Colonic mucosa (tissue), 4 donors: ENCODE measurements at regions not wholly inside any gene's neighbourhood (a gene's known extent, or its start where the extent isn't known, plus 50 kb on each side); places are given as distances from the start of the nearest gene placed in this dataset.

Experiments used
- DNase-seq: peaks from one replicate; pipeline ENCODE4 v3.0.0-alpha.2; 2020
- H3K27ac ChIP-seq: fragments of 200-600 bp; one replicate; pipeline ENCODE4 v1.8.0; 2021
- H3K27me3 ChIP-seq: fragments of 200-600 bp; one replicate; pipeline ENCODE4 v1.8.0; 2021
- H3K36me3 ChIP-seq: fragments of 200-600 bp; one replicate; pipeline ENCODE4 v1.8.0; 2021
- H3K4me1 ChIP-seq: fragments of 200-600 bp; one replicate; pipeline ENCODE4 v1.8.0; 2021; ENCODE audit warnings: mild to moderate bottlenecking
- H3K4me3 ChIP-seq: fragments of 200-600 bp; one replicate; pipeline ENCODE4 v1.8.0; 2021
- H3K9ac ChIP-seq, 2 donors: one replicate each; pipeline ENCODE4 v1.7.0; 2013; ENCODE audit warnings: control low read depth in 2 of 2, low read depth in 2 of 2, low read length in 2 of 2
- H3K9me3 ChIP-seq: fragments of 200-600 bp; one replicate; pipeline ENCODE4 v1.8.0; 2021
- CTCF ChIP-seq: fragments of 200-600 bp; IDR thresholded peaks from one replicate; pipeline ENCODE4 v1.8.0; 2022; ENCODE audit warnings: antibody characterized with exemption, mild to moderate bottlenecking
- intact Hi-C: fragments of 100-400 bp; cut with DNase I; formaldehyde crosslinking; loops from one replicate; pipeline ENCODE4 v1.14.1; 2022
- donor health status: healthy.
- donor health status: DM: no; HTN: no; CAD: no.
- donor health status: DM: no; HTN: no; CAD: no.

- Histone ChIP-seq H3K4me3 (no peak overlapping the region), H3K36me3 (no peaks in the 10 kb centered on the region), H3K9me3 (no peaks in the 10 kb centered on the region), H3K9ac (no peak overlapping the region), H3K27ac (no peak overlapping the region), H3K4me1 (no peaks in the 10 kb centered on the region), H3K27me3 (no peaks in the 10 kb centered on the region)
- intact Hi-C loops, result no loop called here
- no peak for TF ChIP-seq CTCF
- no peak for DNase-seq
These were observed 84.6 kb upstream of the TNIP3 start for GRCh38 chr4:121248747-121249146.

GRCh38 chr4:121246698-121247097 lies 82.6 kb upstream of the TNIP3 start:
- H3K27me3 ChIP-seq, result no peaks in the 10 kb centered on the region
- no peak overlapping the region for H3K9ac ChIP-seq
- intact Hi-C loops, result no loop called here
- no peaks in the 10 kb centered on the region for H3K4me1 ChIP-seq
- no peaks in the 10 kb centered on the region for H3K36me3 ChIP-seq
- no peak for TF ChIP-seq CTCF
- H3K4me3 ChIP-seq, result no peak overlapping the region
- no peaks in the 10 kb centered on the region for H3K9me3 ChIP-seq
- DNase-seq, result no peak
- H3K27ac ChIP-seq, result no peak overlapping the region

- H3K27ac ChIP-seq, result no peak overlapping the region
- no peak for TF ChIP-seq CTCF
- H3K4me3 ChIP-seq, result no peak overlapping the region
- intact Hi-C loops, result no loop called here
- H3K9me3 ChIP-seq, result no peaks in the 10 kb centered on the region
- H3K9ac ChIP-seq, result no peak overlapping the region
- H3K4me1 ChIP-seq, result no peaks in the 10 kb centered on the region
- no peaks in the 10 kb centered on the region for H3K27me3 ChIP-seq
- no peaks in the 10 kb centered on the region for H3K36me3 ChIP-seq
- no peak for DNase-seq
These were observed 79.4 kb upstream of the TNIP3 start for GRCh38 chr4:121243485-121243884.

GRCh38 chr4:121242188-121242750 lies 78.1 kb upstream of the TNIP3 start:
- Histone ChIP-seq H3K4me3 (no peak overlapping the region), H3K9ac (no peak overlapping the region), H3K9me3 (no peaks in the 10 kb centered on the region), H3K27me3 (no peaks in the 10 kb centered on the region), H3K4me1 (no peaks in the 10 kb centered on the region), H3K36me3 (no peaks in the 10 kb centered on the region), H3K27ac (no peak overlapping the region)
- DNase-seq, result no peak
- no peak for TF ChIP-seq CTCF
- intact Hi-C loops, result no loop called here

GRCh38 chr4:121239951-121240350 lies 75.8 kb upstream of the TNIP3 start:
- no peak overlapping the region for H3K27ac ChIP-seq
- H3K4me3 ChIP-seq, result no peak overlapping the region
- intact Hi-C loops, result no loop called here
- DNase-seq, result no peak
- H3K9ac ChIP-seq, result no peak overlapping the region
- no peaks in the 10 kb centered on the region for H3K36me3 ChIP-seq
- no peak for TF ChIP-seq CTCF
- no peaks in the 10 kb centered on the region for H3K4me1 ChIP-seq
- no peaks in the 10 kb centered on the region for H3K27me3 ChIP-seq
- H3K9me3 ChIP-seq, result no peaks in the 10 kb centered on the region

GRCh38 chr4:121238461-121238860 lies 74.3 kb upstream of the TNIP3 start:
- intact Hi-C loops, result no loop called here
- Histone ChIP-seq H3K4me3 (no peak overlapping the region), H3K4me1 (no peaks in the 10 kb centered on the region), H3K9me3 (no peaks in the 10 kb centered on the region), H3K9ac (no peak overlapping the region), H3K27ac (no peak overlapping the region), H3K27me3 (no peaks in the 10 kb centered on the region), H3K36me3 (no peaks in the 10 kb centered on the region)
- DNase-seq, result no peak
- TF ChIP-seq CTCF, result no peak
